CD4-positive, alpha-beta T cell treated with Interleukin-4 for 4 hours (primary cell): ENCODE measurements at regions not wholly inside any gene's neighbourhood (a gene's known extent, or its start where the extent isn't known, plus 50 kb on each side); places are given as distances from the start of the nearest gene placed in this dataset.

Experiments
- DNase-seq: peaks from one replicate; pipeline ENCODE4 v3.0.0-alpha.2; 2020

DNA sequence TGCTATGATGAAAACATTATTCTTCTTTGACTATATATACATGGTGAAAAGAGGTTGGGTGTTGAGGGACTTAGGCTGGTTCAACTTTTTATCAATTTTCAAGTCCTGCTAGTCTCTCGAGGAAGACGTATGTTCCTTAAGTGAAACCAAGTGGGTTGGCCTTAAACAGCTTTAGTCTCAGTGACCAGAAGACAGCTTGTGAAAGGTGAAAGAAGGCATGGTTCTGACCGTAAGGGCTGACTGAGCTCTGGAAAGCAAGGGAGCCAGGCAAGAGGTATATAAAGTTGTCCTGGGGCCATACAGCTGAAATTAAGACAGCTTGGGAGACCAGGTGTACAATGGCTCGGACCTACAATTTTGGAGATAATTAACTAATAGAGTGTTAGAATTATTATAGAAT is 128.9 kb upstream of the TP63 start:
- no peak for DNase-seq

DNA sequence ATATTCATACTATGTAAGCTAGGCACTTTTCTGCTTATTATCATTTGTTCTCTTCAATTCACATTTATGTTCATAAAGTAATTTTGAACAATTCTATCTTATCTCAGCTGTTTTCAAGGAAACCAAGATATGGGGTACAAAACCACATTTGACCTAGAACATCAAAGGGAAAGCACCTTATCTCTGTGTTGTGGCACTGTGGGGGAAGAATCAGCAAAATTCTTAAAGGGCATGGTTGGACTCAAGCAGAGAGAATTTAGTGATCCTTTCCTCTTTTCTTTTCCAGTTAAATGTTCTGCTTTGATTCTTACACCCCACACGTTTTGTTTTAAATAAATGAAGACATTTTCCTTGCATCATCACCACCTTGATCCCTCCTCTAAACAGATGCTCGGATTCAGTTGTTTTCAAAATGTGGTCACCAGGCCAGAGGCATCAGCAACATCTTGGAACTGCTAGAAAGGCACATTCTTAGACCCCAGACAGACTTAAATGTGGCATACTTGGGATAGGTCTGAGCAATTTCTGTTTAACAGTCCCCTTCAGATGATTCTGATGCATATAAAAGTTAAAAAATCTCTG is 128.4 kb upstream of the TP63 start:
- no peak for DNase-seq

DNA sequence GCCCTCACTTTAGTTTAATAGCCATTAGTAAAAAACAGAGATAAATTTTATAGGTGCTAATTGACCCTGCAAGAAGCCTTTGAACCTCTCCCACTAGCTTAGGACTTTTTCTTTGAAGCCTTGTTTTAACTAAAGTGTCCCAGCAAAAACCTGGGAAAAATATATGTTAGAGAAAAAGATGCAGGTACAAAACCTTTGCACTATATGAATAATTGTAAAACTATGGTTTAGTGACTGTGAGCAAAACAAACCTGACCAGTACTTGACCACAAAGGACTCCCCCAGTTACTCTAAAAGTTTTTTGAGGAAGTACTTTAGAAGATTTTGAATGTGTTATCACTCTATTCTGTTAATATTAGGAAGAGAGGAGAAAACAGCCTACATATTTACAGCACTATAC is 123.3 kb upstream of the TP63 start:
- DNase-seq = no peak

DNA sequence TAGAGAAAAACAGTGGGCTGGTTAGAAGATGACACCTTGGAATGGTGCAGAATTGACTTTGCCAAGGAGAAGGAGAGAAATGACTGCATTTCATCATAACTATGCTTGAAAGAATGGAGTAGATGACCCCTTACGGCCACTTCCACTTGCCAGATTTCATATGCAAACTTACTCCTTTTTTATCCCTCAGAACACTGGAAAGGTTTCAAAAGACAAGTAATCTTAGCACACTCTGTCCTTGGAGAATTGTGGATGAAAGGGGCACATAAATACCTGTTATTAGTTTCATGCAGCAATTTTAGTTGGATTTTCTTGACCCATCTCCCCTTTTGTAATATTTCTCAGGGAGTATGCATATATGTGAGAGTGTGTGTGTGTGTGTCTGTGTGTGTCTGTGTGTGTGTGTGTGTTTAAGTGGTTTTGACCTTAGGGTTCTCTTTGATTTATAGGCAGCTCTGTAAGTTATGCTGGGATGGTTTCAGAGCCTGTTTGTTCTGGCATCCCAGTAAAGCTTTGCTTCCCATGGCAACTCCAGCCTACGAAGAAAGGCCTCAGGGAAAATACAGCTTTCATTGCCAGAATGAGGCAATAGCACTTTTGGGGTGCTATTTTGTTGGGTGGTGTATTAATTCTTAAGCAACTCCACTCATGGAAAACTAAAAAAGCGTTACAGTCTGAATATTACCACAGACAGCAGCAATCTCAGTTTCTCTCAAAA is 122.2 kb upstream of the TP63 start:
- DNase-seq = no peak

DNA sequence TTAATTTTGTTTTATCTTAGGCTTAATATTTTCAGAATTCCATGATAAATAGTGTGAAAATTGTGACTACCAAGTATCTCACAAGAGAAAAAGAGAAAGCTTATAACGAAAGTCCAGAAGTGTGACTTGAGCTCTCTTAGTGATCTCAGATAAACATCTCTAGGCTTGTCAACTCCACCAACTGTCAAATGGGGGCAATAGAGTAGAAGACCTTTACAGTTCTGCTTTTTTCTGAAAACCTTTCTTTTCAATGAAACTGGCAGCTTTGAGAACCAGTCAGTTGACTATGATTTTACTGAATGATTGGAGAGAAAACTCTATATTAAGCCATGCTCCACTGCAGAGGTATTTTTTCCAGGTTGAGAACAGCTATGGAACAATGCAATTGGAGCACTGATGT is 119.2 kb upstream of the TP63 start:
- DNase-seq = no peak

DNA sequence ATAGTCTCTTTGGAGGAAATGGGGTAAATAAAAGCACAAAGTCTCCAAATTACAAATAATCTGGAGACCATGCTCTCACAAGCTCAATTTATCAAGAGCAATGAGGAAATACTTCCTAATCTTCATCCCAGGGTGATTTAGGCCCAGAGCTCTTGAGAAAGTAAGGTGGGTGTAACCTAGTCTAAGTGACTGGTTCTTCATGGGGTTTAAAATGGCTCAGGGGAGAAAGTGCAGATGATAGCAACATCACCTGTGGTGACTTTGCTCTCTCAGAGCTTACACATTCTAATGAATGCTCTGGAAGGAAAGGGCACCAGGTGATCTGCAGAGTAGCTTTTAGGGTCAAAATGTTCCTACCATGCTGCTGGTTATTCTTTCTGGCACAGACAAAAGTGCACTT is 118.4 kb upstream of the TP63 start:
- DNase-seq = no peak

DNA sequence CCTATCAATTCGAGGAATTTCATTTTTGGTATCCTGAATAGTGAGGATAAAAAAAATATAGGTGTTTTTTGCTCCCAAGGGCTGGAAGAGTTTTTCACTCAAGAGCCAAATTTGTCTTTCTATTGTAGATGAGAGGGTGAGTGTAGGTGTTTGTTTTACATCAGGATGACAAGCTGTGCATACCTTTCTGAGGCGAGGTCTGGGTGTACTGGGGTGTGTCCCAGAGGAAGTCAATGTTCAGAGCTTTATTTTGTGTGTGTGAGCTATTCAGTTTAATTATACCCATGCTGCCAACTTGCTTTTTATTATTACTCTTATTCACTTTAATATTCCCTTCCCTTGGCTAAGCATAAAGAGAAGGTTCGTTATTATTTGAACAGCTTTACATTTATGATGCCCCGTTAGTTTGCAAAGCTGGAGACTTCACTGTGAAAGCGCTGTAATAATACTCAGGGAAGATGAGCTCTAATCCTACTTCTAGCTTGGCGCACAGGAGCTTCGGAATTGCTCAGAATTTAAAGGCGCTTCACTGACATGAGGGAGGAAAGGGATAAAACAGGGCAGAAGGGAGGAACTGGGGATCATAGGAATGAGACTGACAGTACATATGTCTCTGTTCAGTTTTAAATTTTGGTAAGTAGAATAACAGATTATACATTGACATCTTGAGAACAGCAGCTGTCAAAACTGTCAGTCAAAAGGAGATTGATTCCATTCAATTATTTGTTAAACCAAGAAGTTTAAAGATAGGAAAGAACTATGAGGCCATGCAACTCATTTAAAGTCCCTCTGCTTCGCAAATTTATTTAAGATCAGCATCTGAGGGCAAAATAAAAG is 117.7 kb upstream of the TP63 start:
- no peak for DNase-seq

DNA sequence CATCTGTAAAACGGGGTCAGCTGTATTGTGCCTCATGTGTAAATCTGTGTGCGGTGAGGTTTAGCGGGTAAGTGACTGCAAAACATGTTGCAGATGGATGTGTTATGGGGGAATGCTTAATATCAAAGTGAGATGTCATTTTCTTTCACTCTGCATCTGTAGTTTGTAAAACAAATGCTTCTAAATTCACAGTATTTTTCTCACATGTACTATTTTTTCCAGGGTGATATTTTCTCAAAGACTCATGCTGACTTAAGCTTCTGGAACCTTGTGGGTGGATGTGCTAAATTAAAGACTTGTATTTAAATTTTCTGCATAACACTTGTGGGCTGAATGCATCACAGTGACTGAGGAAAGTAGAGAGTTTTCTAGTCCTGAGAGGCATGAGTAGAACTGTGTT is 115.2 kb upstream of the TP63 start:
- DNase-seq = no peak

DNA sequence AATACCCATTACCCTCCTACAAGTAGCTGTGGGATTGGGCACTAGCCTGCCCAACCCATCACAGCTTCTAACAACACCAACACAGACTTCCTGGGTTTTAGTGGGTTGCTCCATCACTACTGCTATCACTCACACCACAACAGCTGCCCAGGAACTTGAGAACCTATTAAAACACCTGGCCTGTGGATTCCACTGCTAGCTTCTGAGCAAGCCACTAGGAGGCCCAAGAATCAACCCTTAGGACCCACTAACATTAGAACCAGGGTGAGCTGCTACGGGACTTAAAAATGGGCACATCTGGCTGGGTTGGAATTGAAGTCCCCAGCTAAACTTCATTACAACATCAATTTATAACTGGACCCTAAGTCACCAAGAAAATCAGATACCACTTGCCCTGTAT is 113.2 kb upstream of the TP63 start:
- DNase-seq = no peak

DNA sequence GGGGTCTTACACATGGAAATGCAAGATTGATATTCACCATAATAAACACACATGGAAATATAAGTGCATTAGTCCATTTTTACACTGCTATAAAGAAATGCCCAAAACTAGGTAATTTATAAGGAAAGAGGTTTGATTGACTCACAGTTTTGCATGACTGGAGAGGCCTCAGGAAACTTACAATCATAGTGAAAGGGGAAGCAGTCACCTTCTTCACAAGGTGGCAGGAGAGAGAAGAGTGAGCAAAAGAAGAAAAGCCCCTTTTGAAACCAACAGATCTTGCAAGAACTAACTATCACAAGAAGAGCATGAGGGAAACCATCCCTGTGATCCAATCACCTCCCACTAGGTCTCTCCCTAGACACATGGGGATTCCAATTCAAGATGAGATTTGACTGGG is 111.7 kb upstream of the TP63 start:
- DNase-seq = no peak

DNA sequence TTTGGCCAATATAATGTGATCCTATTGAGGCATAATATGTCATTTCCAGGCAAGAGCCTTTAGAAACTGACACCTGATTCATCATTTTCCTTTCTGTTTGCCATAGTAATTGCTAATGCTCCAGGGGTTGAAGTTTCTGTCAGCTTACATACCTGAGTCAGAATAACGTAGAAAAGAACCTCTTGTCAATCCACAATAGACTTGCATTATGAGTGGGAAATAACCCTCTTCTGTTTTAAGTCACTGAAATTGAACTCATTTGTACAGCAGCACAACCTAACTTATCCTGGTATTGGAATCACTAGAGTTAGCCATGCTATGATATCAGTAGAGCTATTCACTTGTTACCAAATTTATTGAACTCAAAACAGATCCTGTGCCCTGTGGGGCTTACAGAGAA is 101.7 kb upstream of the TP63 start:
- DNase-seq = no peak

DNA sequence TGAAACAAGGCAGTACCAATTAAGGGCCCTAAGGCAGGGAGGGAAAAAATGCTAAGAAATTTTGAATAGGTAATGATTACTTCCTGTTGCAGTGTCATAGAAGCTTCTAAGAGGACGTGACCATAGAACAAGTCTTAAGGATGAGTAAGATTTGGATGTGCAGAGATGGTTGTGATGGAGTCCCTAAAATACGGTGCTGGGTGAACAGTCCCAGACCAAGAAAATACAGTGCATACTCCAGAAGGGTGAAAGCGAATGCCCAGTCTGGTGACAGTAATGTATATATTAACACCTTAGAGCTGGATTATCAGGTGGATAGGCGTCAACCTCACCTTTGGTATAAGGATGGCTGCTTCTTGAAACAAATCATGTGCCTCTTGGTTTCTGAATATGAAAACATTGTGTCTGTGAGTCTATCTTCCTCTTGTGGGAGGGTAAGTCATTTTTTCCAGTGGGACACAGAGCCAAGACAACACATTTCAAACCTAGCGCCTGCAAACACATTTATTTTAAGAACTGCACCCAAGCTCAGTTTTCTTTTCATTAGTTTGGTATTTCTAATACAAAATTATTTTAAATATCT is 101.2 kb upstream of the TP63 start:
- no peak for DNase-seq

DNA sequence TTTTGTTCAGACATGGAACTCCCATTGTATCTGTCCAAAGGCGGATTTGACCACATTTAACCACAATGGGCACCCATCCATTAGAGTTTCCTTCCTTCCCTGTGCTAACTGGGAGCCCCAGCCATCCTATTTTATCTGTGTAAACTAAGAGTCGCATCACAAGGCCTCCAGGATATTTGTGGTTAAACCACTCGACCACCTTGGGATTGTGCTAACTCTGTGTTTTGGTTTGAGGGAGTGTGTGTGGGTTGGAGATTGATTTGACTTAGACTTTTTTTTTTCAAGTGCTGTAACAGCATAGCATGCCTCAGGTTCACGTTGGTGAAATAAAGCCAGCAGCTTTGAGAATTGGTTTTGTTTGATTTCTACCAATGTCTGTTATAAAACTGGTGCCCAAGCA is 100.4 kb upstream of the TP63 start:
- no peak for DNase-seq

DNA sequence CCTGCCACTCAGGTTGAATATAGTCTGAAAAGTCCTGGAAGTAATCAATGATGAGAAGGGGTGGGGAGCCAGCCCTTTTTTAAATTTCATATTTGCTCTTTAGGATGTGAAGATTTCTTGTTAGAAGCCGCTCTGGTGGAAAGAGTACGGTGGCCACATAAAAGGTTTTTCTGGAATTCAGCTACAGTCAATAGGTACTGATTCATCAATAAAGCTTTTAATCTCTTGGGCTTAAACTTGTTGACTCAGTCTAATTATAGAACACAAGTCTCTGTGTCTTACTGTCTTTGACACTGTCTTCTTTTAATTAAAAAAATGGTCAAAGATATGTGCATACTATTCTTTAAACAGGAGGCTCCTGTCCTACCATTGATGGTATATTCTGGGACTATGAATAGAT is 99.9 kb upstream of the TP63 start:
- DNase-seq = no peak

DNA sequence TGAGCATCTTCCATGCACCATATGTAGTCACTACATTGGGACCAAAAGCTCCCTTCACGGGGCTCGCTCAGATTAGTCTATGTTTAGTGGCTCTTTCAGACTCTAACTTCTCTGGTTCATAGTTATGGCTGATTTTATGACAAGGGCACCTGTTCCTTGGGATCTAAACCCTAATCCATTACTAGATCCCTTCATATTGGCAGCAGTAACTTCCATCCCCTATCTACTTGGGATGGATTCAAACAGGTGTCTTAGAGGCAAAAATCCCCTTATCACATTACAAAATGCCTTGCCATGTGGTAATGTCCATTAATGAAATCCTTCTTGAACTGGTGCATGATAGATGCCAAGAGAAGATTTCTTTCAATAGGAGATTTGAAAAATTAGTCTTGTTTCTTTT is 96.7 kb upstream of the TP63 start:
- DNase-seq = no peak

DNA sequence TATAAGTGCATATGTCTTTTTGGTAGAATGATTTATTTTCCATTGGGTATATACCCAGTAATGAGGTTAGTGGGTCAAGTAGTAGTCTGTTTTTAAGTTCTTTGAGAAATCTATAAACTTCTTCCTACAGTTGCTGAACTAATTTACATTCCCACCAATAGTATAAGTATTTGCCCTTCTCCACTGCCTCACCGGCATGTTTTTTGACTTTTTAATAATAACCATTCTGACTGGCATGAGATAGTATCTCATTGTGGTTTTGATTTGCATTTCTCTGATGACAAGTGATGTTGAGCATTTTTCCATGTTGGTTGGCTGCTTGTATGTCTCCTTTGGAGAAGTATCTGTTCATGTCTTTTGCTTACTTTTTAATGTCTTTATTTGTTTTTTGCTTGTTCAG is 94.1 kb upstream of the TP63 start:
- DNase-seq = no peak

DNA sequence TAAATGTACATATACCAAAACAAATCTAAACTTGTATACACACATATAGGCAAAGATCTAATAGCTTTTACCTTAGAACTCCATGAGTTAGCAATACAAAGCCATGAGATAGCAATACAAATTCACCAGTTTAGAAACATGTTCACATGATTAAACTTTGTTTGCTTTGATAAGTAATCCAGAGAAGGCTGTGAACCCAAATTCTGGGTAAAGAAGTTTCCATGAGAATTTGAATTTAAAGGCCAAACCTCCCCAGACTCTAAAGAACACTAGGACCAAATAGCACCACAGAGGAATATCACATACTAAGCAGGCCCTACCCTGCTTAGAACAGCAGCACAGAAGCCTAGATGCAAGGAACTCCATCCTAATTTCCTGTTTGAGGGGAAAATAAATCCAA is 83.7 kb upstream of the TP63 start:
- no peak for DNase-seq

DNA sequence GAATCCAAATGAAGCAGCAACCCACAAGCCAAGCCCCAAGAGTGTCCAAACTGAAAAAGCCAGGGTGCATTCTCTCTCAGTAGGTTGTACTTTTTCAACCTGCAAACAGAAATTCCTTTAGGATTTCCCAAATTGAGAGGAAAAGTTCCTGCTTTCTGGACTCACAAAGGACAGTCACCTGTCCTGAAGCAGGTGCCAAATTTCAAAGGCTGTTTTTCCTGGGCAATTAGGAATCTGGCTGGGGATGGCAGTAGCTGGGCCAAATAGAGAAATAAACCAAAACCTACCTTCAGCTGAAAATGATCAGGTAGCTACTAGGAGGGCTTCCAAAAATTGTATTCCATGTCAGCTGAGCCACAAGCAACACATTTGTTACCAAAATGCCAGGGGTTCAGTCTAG is 83.1 kb upstream of the TP63 start:
- no peak for DNase-seq

DNA sequence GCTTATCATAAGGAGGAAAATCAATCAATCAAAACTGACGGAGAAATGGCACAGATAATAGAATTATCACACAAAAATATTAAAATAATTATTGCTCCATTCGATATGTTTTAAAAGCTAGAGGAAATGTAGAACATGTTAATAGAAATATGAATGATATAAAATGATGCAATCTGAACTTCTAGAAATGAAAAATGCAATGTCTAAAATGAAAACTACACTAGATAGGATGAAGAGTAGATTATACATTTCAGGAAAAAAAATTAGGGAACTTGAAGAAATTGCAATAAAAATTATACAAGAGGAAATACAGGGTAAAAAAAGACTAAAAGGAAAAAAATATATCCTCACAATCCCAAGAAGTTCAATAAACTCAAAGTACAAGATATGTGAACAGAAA is 80.2 kb upstream of the TP63 start:
- DNase-seq = no peak

DNA sequence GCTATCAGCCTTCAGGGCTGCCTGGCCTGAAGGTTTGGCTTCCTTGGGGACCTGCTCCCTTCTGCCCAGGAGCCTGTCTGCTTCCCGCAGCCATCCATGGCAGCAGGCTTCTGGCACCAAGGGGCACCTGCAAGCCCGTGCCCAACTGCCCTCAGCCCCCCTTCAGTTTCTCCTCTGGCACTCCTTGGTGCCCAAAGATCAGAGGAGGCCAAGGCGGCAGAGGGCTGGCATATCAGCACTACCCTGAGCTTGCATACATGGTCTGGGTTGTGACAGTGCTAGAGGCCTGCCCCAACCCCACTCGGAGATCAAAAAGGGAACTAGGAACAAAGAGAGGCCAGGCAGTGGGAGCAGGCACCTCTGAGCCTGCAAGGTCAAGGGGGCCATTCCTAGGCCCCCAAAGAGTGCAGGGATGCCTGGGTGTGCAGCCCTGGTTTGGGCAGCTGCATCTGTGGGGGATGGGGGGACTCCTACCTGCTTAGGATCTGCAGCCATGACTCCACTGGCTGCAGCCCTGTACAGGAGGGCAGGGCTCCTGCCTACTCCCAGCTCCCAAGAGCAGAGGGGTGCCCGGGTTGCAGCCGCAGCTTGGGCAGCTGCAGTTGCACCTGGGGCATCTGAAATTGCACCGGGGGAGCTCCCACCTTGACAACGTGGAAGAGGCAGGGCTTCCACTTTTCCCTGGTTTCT is 76.2 kb upstream of the TP63 start:
- DNase-seq = no peak

DNA sequence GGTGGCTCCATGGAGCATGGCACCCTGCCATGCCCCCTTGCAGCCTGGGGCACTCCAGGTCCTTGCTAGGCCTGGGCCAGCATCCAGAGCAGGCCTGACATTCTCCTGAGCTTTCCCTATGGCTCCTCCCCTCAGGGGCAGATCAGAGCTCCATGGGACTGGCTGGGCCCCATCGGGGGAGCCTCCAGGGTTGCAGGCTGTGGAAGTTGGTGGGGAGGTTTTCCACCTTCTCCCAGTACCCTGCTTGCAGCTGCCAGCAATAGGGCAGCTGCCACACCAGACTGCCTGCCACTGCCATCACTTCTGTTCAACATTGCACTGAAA is 75.7 kb upstream of the TP63 start:
- no peak for DNase-seq

DNA sequence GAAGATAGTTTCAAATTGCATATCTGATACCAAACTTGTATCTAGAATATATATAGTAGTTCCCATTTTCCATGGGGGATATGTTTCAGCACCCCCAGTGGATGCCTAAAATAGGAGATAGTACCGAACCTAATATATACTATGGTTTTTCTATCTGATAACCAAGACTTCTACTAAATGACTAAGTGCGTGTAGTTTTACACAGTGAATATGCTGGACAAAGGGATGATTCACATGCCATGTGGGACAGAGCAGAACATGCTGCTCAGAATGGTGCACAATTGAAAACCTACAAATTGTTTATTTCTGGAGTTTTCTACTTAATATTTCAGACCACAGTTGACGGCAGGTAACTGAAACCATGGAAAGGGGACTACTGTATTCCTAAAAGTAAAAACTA is 73.4 kb upstream of the TP63 start:
- DNase-seq = no peak

DNA sequence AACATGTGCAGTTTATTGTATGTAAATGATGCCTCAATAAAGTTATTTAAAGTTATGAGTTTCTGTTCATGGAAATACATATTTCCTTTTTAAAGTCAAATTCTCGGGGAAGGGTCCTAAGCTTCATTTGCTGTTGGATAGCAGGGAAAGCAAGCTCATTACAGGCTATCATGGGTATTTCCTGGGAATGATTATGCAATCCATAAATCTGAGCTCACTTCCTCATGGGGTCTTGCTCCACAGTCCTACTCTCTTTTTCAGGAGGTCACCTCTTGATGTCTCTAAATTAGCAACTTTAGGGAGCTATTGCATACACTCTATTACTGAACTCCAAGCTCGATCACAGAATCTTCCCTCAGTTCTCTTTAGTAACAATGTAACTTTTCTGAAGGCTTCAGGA is 69.9 kb upstream of the TP63 start:
- DNase-seq = no peak
